NOMO-1 treated with dmso at 0.1 percent for 144 hours (cell line): ENCODE measurements at regions not wholly inside any gene's neighbourhood (a gene's known extent, or its start where the extent isn't known, plus 50 kb on each side); places are given as distances from the start of the nearest gene placed in this dataset.

ENCODE experiments used
- DNase-seq: peaks from one replicate; lab custom pipeline; 2025; ENCODE audit not compliant: unreplicated experiment; lab: John Stamatoyannopoulos, UW

- no peak for DNase-seq
Measured at GRCh38 chr4:57501720-57502119, 391.5 kb upstream of the IGFBP7 start.

- DNase-seq, result no peak
Measured at GRCh38 chr4:57499786-57500185, 389.6 kb upstream of the IGFBP7 start.

- no peak for DNase-seq
Measured at GRCh38 chr4:57498251-57498650, 388.1 kb upstream of the IGFBP7 start.

DNA sequence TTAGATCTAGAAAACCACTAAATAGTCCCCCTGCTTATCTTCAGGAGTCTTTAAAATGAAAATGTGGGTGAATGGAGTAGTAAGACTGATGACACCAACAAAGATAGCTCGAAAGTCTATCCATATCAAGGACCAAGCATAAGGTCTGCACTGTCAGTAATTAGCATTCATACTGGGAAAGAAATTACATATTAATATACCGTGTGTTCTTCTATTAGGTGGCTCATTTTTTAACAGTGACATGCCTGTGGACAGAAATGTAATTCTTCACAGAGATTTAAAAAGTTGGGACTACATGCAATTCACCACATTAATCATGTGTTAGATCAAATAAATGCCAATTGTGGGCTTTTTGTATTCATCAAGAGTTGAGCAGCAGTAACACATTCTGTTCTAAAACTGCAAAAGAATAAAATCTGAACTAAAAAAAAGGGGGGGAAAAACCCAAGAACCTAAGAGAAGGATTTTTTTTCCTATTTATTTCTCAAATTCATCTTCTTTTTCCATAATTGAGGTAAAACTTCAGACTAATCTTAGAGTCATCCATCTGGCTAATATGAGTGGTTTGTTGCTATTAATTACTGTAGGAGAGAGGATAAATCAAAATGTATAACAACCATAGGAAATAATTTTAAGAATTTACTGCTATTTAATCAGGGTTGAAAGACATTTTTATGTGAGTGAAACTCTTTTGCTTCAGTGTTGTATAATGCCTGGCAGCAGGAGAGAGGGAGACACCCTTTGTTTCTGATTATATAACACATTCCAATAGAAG lies 386.7 kb upstream of the IGFBP7 start:
- DNase-seq, result no peak

DNA sequence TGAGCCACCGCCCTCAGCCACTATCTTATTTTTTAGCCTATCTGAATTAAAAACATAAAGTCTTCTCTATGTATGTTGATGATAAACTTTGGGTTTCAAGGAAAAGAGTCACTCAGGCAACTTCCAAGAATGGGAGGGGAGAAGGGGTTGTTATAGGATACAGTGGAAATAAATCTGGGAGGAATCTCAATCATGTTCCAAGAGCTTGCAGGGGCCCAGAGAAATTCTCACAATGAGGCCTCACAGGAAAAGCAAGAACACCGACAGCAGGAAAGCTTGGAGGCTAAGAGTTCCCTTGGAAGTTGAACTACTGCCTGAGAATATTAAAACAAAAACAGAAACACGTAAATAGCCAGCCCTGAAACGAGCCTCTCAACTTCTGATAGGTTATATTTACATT lies 384.6 kb upstream of the IGFBP7 start:
- DNase-seq, result no peak

- no peak for DNase-seq
Measured at GRCh38 chr4:57492251-57492878, 382.2 kb upstream of the IGFBP7 start.

DNA sequence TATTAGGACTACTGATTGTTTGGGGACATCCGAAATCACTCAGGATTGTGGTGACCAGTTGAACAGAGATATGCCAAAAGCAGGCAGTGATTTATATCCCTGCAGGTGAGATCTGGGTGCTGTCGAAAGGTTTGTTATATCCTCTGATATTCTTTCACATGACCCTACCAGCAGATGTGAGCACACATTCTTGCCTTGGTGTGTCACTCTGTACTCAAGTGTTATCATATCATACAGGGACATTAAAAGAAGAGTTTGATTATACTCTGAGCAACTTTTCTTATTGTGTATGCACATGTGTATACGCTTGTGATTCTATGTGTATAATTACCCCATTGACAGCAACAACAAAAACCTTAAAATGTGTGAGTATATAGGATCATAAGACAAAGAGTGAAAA lies 381.2 kb upstream of the IGFBP7 start:
- no peak for DNase-seq

DNA sequence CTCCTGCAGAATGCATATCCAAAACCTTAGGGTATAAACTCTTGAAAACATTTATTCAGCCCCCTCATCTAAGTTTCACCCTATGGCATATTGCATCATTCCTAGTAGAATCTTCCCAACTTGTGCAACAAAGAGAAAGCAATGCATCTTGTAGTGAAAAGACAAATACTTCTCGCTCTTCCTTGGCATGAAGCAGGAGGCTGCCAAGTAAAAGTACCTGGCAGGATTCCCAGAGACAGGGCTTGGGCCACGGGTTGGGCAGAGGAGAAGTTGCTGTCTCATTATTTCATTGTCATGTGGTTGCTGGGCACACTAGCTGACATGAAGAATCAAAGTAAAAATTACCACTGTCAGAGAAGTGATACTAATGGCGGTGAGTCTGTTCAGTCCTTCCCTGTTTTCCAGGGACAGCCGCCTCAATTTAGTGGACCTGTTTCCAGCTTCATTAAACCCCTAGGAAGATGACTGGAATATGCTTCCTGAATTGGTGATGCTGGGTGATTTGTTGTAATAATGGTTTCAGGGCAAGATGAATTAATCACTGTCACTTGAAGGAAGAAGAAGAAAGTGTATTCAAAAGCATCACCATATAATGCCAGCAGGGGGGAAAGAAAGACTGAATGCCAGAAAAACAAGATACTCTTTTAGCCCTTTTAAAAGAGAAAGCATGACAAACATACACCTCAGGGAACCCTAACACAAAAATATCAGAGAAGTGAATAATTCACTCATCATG lies 380.5 kb upstream of the IGFBP7 start:
- no peak for DNase-seq

DNA sequence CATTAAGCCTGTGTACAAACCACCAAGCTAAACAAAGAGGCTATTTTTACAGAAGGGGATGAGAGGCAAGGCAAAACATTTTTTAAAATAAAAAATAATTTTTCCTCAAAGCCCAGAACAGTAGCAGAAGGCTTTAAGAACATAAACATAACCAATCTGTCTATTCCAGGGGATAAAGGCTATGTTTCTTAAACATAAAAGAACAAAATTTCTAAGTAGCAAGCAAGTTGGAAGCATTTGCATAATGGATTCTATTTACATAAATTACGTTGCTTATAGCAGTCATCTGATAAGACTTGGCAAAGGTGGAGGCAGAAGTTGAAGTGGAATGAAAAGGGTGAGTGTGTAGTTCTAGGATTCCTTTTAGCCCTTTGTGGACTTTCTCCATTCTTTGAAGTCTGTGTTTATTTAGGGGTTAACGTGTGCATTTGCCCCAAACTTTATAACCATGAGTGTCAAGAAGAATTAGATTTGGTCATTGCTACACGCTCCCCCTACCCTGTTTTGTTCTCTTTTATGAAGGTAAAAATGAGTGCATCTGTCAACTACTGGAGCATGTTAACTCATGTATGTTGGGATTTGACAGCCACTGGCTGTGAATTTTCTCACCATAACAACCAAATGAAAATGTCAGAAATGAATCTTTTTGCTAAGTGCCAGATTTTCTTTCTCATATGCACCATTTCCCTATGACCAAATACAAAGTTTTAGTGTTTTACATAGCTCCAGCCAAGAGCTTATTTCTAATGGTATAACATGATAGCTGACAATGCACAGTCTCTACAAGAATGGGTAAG lies 378.4 kb upstream of the IGFBP7 start:
- DNase-seq, result no peak

- no peak for DNase-seq
Measured at GRCh38 chr4:57475424-57475823, 365.2 kb upstream of the IGFBP7 start.

DNA sequence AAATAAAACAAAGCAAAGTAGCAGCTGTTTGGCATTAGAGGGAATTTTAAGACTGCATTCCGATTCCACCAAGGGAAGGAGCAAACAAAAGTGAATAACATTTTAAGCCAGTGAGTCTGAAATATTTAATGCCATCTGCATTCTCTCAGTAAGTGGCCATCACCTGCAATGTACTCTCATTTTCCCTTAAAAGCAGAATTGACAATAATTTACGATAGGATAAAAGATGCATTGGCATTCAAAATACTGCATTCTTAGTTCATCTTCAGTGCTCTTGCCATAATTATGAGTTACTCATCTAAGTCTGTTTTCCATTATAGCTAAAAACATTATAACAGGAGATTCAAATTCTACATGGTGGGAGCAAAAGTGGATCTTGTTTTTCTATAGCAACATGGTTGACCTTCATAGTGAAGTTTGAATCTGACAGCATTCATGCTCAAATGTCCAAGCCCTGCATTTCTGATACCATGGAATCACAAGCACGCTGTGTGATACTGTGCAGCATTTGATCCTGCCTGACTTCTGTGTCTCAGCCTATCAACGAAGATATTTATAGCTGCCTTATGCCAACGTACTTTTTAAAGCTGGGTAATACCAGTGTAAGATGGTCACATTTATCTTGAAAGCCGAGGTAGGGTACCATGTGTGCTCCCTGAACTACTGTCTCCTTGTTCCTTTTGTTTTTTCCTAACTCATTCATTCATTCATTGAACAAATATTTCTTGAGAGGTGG lies 355.3 kb upstream of the IGFBP7 start:
- DNase-seq, result no peak

DNA sequence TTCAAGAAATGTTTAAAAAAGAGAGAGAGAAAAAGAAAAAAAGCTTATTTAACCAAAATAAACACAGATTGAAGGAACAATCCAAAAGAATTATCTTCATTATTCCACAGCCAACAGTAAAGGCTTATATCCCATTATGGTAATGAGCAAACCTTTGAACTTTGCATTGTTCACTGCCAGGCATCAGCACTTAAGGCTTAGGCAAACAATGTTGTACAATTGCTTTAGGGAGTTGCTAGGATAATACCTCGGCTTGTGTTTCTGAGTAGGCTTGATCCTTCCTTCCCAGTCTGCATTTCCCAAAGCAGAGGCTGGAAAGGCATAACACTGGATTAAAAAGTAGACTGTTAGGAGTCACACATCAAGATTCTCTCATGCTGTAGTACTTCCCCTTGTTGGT lies 352.7 kb upstream of the IGFBP7 start:
- DNase-seq, result no peak

GRCh38 chr4:57460967-57461366 lies 350.8 kb upstream of the IGFBP7 start:
- no peak for DNase-seq

GRCh38 chr4:57448901-57449300 lies 338.7 kb upstream of the IGFBP7 start:
- no peak for DNase-seq

DNA sequence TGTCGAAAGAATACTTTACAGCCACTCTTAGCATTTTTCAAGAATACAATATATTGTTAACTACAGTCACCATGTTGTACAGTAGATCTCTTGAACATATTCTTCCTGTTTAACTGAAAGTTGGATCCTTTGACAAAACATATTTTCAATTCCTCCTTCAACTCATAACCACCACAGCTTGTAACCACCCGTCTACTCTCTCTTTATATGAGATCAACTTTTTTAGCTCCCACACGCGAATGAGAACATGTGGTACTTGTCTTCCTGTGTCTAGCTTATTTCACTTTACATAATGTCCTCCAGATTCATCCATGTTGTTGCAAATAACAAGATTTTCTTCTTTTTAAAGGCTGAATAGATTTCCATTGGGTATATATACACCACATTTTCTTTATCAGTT lies 338.3 kb upstream of the IGFBP7 start:
- DNase-seq, result no peak

- DNase-seq, result no peak
Measured at GRCh38 chr4:57446266-57446665, 336.1 kb upstream of the IGFBP7 start.

- no peak for DNase-seq
Measured at GRCh38 chr4:57445686-57446085, 335.5 kb upstream of the IGFBP7 start.

- DNase-seq, result no peak
Measured at GRCh38 chr4:57444671-57445070, 334.5 kb upstream of the IGFBP7 start.

DNA sequence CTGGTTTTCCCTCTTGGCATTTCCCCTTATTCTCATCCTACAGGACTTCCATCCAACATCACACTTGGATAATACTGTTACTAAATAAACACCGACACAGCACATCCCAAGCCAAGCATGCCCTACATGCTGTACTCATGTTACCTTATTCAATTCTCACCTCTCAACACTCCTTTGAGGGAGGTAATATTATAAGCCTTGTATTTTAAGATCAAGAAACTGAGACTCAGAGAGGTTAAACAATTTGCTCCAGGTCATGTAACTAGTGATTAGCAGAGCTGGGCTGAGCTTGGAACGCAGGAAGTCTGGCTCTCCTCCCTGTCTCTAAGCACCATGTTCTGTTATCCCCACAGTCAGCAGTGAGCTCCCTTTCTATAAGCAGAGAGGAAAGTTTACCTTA lies 333.6 kb upstream of the IGFBP7 start:
- no peak for DNase-seq

DNA sequence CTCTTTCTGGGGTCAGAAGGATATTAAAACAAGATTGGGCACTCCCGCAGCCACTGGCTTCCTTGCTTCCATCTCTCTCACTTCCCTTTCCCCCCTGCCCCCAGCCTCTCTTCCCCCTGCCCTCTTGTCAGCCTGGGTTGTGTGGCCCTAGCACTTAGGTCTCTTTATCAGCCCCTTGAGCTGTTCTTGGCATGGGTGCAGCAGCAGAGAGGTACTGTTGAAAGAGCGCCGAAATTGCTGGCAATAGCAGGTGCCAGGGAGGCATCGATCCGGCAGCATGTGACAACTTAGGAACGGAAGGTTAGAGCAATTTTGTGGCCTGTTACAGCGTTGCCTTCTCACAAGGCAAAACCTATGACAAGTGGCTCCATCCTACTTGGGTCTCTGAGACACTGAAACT lies 333.1 kb upstream of the IGFBP7 start:
- no peak for DNase-seq

DNA sequence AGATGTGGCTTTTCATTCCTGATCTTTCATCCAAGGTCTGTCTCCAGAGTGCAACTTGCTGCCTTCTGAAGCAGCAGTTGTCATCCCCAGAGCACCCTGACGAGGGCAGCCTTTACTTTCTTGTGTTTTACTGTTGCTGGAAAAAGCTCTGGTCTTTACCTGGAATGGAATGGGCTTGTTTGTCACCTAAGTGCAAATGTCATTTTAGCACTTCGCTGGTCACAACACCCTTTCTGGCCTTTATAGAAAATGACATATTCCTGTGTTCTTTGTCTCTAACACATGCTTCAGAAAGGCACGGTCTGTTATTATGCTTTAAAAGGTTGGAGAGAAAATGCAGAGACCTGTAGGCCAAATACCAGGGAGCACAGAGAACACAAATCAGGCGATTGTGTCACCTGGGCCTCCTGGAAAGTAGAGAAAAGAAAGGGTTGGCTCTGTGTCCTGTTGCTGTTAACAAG lies 332.7 kb upstream of the IGFBP7 start:
- DNase-seq, result peak; percentile 11
